PFSK-1 (cell line): ENCODE measurements at regions not wholly inside any gene's neighbourhood (a gene's known extent, or its start where the extent isn't known, plus 50 kb on each side); places are given as distances from the start of the nearest gene placed in this dataset.

Experiments
- FOXP2 ChIP-seq: optimal IDR thresholded peaks from 2 replicates; pipeline ENCODE3; 2011; ENCODE audit warnings: borderline replicate concordance, control low read depth, inconsistent platforms; ENCODE audit not compliant: insufficient read depth; ENCODE audit errors: extremely low read length, extremely low read depth
- POLR2AphosphoS5 ChIP-seq: IDR thresholded peaks from 2 replicates; pipeline ENCODE4 v1.6.1; 2012; ENCODE audit warnings: low read depth, mild to moderate bottlenecking, control low read depth, low read length, moderate library complexity
- SIN3A ChIP-seq: IDR thresholded peaks from 2 replicates; pipeline ENCODE4 v1.6.1; 2012; ENCODE audit warnings: mild to moderate bottlenecking, low read length, moderate library complexity, borderline replicate concordance; ENCODE audit not compliant: insufficient read depth
- TAF1 ChIP-seq: IDR thresholded peaks from 2 replicates; pipeline ENCODE4 v1.6.1; 2012; ENCODE audit warnings: low read length, control low read depth, borderline replicate concordance; ENCODE audit not compliant: insufficient read depth
- TF ChIP-seq, protein P1 (sequence below), 2 experiments: IDR thresholded peaks; 2 replicates each; pipeline versions ENCODE4 v1.6.1 to v1.8.0; 2011 to 2012; ENCODE audit warnings: low read depth in 2 of 2, low read length in 2 of 2, control low read depth in 1 of 2, inconsistent platforms in 1 of 2, mild to moderate bottlenecking in 1 of 2, moderate library complexity in 1 of 2; ENCODE audit not compliant: insufficient read depth in 1 of 2

DNA sequence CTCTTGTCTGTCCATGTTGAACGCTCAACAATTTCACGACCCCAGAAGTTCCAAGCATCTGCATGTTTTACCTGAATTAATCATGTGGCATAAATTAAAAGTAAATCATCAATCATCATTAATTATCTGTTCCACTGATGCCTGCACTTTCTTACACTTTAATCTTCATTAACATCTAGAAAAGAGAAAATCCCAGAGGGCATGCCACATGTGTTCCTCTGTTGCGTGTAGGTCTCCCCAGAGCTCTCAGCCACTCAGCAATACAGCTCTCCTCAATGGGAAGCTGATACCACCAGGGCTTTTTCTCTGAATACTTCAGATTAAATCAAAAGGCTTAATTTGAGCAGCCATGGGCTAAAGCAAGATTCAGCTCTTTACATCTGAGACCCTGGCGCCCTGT lies 722.4 kb upstream of the TENM3 start:
- no peak for TF ChIP-seq POLR2AphosphoS5
- TF ChIP-seq, protein P1, sequence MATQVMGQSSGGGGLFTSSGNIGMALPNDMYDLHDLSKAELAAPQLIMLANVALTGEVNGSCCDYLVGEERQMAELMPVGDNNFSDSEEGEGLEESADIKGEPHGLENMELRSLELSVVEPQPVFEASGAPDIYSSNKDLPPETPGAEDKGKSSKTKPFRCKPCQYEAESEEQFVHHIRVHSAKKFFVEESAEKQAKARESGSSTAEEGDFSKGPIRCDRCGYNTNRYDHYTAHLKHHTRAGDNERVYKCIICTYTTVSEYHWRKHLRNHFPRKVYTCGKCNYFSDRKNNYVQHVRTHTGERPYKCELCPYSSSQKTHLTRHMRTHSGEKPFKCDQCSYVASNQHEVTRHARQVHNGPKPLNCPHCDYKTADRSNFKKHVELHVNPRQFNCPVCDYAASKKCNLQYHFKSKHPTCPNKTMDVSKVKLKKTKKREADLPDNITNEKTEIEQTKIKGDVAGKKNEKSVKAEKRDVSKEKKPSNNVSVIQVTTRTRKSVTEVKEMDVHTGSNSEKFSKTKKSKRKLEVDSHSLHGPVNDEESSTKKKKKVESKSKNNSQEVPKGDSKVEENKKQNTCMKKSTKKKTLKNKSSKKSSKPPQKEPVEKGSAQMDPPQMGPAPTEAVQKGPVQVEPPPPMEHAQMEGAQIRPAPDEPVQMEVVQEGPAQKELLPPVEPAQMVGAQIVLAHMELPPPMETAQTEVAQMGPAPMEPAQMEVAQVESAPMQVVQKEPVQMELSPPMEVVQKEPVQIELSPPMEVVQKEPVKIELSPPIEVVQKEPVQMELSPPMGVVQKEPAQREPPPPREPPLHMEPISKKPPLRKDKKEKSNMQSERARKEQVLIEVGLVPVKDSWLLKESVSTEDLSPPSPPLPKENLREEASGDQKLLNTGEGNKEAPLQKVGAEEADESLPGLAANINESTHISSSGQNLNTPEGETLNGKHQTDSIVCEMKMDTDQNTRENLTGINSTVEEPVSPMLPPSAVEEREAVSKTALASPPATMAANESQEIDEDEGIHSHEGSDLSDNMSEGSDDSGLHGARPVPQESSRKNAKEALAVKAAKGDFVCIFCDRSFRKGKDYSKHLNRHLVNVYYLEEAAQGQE (IDR thresholded peaks at IDR 0.05; ENCODE audit: insufficient read depth in 1 of 2, low read depth in 2 of 2, low read length in 2 of 2) = no peak
- no peak for TF ChIP-seq TAF1
- TF ChIP-seq SIN3A = no peak
- TF ChIP-seq FOXP2 = no peak
